Endodermal cell (in vitro differentiated cells): ENCODE measurements at regions not wholly inside any gene's neighbourhood (a gene's known extent, or its start where the extent isn't known, plus 50 kb on each side); places are given as distances from the start of the nearest gene placed in this dataset.
A peak's percentile ranks its signal among the peaks of the same experiment; 100 is the strongest.

Experiments used
- DNase-seq: peaks from one replicate; pipeline ENCODE4 v3.0.0-alpha.2; 2017
- H3K27ac ChIP-seq: 2 replicates; pipeline ENCODE4 v1.5.1; 2013; ENCODE audit warnings: mild to moderate bottlenecking, low read depth, low read length, moderate library complexity
- H3K27me3 ChIP-seq: 2 replicates; pipeline ENCODE4 v1.6.1; 2013; ENCODE audit warnings: mild to moderate bottlenecking, low read length, moderate library complexity; ENCODE audit not compliant: insufficient read depth, control insufficient read depth, poor library complexity, severe bottlenecking
- H3K36me3 ChIP-seq: 2 replicates; pipeline ENCODE4 v1.7.0; 2013; ENCODE audit warnings: mild to moderate bottlenecking, low read length, moderate library complexity; ENCODE audit not compliant: control insufficient read depth, insufficient read depth
- H3K4me1 ChIP-seq: one replicate; pipeline ENCODE4 v1.7.0; 2013; ENCODE audit warnings: low read length; ENCODE audit not compliant: control insufficient read depth, insufficient read depth
- H3K4me3 ChIP-seq: 2 replicates; pipeline ENCODE4 v1.5.1; 2013; ENCODE audit warnings: mild to moderate bottlenecking, low read length, moderate library complexity
- H3K9ac ChIP-seq: 2 replicates; pipeline ENCODE4 v1.6.1; 2013; ENCODE audit warnings: mild to moderate bottlenecking, low read length, moderate library complexity; ENCODE audit not compliant: poor library complexity, severe bottlenecking; ENCODE audit errors: extremely low read depth
- H3K9me3 ChIP-seq: 2 replicates; pipeline ENCODE4 v1.6.1; 2013; ENCODE audit warnings: mild to moderate bottlenecking, low read length, moderate library complexity; ENCODE audit not compliant: control insufficient read depth
- H3K27ac Mint-ChIP-seq: 2 replicates; pipeline ENCODE4 v1.8.0; 2020; ENCODE audit warnings: mixed read lengths
- H3K27me3 Mint-ChIP-seq: 2 replicates; pipeline ENCODE4 v1.8.0; 2021; ENCODE audit warnings: mild to moderate bottlenecking, mixed read lengths; ENCODE audit not compliant: insufficient read depth
- H3K36me3 Mint-ChIP-seq: 2 replicates; pipeline ENCODE4 v1.8.0; 2020; ENCODE audit warnings: low read depth, mixed read lengths
- H3K4me1 Mint-ChIP-seq: 2 replicates; pipeline ENCODE4 v1.8.0; 2020; ENCODE audit warnings: mixed read lengths
- H3K4me3 Mint-ChIP-seq: 2 replicates; pipeline ENCODE4 v1.8.0; 2020; ENCODE audit warnings: mild to moderate bottlenecking, moderate library complexity, mixed read lengths
- H3K9me3 Mint-ChIP-seq: 2 replicates; pipeline ENCODE4 v1.8.0; 2020; ENCODE audit warnings: mild to moderate bottlenecking, mixed read lengths
- WGBS, 2 experiments: methylation state at CpG; one replicate each; pipeline versions ENCODE4 v1.1.5 to v1.1.7; 2013; ENCODE audit warnings: missing lambda C conversion rate in 2 of 2, mixed read lengths in 1 of 2; ENCODE audit not compliant: insufficient coverage in 1 of 2, insufficient read length in 1 of 2; 5-methylcytosine and 5-hydroxymethylcytosine counted together
- TF ChIP-seq, protein P1 (sequence below): fragments of 200-600 bp; sonication (generic); conservative IDR thresholded peaks from 2 replicates; pipeline ENCODE4 v1.5.0; 2021; ENCODE audit warnings: antibody characterized with exemption, mild to moderate bottlenecking

DNA sequence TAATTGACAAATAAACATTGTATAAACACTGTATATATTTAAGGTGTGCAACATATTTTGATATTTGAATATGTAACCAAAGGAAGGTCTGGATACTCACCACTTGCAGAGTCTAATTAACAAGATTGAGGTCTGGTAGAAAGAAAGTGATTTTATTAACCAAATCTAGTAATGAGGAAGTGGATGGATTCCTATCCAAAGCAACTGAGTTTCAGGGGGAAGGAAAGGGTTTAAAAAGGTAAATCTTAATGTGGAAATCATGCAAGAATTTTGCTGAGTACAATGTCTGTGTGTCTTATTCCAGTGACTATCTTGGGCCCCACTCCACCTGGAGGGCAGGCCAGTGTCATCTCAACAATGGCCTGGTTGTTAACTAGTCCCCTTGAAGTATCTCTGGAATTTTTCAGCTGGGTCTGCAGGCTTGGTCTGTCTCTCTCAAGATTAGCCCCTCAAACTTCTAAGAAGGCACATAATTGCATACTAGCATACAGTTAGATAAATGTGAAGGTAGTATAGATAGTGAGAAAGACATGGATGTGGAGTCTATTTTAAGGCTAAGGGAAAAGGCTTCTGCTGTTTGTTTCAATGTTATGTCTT lies 262.7 kb upstream of the RGS18 start:
- Mint-ChIP-seq H3K36me3 (no peaks in the 10 kb centered on the region), H3K4me1 (peaks cover 7% of the 10 kb centered on the region), H3K4me3 (no peak overlapping the region), H3K9me3 (no peaks in the 10 kb centered on the region), H3K27me3 (no peaks in the 10 kb centered on the region), H3K27ac (peak overlapping the region; percentile 62)
- TF ChIP-seq, protein P1, sequence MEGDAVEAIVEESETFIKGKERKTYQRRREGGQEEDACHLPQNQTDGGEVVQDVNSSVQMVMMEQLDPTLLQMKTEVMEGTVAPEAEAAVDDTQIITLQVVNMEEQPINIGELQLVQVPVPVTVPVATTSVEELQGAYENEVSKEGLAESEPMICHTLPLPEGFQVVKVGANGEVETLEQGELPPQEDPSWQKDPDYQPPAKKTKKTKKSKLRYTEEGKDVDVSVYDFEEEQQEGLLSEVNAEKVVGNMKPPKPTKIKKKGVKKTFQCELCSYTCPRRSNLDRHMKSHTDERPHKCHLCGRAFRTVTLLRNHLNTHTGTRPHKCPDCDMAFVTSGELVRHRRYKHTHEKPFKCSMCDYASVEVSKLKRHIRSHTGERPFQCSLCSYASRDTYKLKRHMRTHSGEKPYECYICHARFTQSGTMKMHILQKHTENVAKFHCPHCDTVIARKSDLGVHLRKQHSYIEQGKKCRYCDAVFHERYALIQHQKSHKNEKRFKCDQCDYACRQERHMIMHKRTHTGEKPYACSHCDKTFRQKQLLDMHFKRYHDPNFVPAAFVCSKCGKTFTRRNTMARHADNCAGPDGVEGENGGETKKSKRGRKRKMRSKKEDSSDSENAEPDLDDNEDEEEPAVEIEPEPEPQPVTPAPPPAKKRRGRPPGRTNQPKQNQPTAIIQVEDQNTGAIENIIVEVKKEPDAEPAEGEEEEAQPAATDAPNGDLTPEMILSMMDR: no peak
- Histone ChIP-seq H3K4me1 (no peaks in the 10 kb centered on the region), H3K27me3 (no peaks in the 10 kb centered on the region), H3K9ac (no peak overlapping the region), H3K27ac (no peak overlapping the region), H3K9me3 (no peaks in the 10 kb centered on the region), H3K36me3 (no peaks in the 10 kb centered on the region), H3K4me3 (no peak overlapping the region)
- no peak for DNase-seq

DNA sequence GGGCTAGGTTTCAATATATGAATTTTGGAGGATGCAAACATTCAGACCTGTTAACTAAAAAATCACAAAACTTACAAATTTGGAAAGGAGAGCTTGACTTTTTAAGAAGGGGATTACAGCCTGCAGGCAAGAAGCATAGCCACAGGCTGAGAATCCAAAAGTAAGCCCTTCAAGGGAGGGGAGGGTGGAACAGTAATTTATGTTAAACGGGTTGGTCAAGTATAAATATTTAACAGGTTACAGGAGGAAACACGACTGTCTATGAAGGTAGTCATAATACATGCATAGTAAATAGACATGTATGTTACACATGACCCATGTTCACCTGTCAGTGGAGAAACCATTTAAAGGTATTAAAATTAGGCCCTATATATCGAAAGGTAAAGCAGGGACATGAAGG lies 261.1 kb upstream of the RGS18 start:
- no peaks in the 10 kb centered on the region for H3K36me3 ChIP-seq
- H3K4me1 ChIP-seq: no peaks in the 10 kb centered on the region
- 90 to 100% methylated on average over 1 to 3 of the region's 3 CpGs for WGBS, 2 experiments
- Mint-ChIP-seq H3K27me3 (no peaks in the 10 kb centered on the region), H3K36me3 (no peaks in the 10 kb centered on the region), H3K9me3 (no peaks in the 10 kb centered on the region), H3K27ac (no peak overlapping the region), H3K4me1 (peaks cover 7% of the 10 kb centered on the region), H3K4me3 (no peak overlapping the region)
- no peak overlapping the region for H3K27ac ChIP-seq
- H3K9me3 ChIP-seq: no peaks in the 10 kb centered on the region
- no peaks in the 10 kb centered on the region for H3K27me3 ChIP-seq
- DNase-seq: no peak
- TF ChIP-seq, protein P1: no peak
- no peak overlapping the region for H3K9ac ChIP-seq
- no peak overlapping the region for H3K4me3 ChIP-seq

DNA sequence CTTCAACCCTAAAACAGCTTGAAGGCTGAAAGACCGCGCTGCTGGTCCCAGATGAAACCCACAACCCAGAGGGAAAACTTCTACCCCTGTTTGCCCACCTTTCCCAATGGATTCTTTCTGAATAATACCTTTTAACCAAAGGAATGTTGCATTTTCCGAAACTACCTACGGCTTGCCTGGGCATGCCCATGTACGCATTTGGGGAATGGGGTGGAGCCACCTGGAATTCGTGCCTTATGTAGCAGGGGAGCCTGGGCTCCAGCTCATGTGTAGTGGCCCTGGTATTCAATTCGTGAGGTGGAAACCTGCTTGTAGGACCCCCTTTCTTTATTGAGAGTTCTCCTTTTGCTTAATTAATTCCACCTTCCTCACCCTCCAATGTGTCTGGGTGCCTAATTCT lies 256.6 kb upstream of the RGS18 start:
- DNase-seq: no peak
- H3K9me3 ChIP-seq: no peaks in the 10 kb centered on the region
- Mint-ChIP-seq H3K36me3 (no peaks in the 10 kb centered on the region), H3K9me3 (no peaks in the 10 kb centered on the region), H3K27ac (no peak overlapping the region), H3K4me3 (no peak overlapping the region), H3K4me1 (no peaks in the 10 kb centered on the region), H3K27me3 (no peaks in the 10 kb centered on the region)
- TF ChIP-seq, protein P1: no peak
- no peak overlapping the region for H3K27ac ChIP-seq
- no peaks in the 10 kb centered on the region for H3K27me3 ChIP-seq
- H3K9ac ChIP-seq: no peak overlapping the region
- 78 to 85% methylated on average over 4 to 7 of the region's 7 CpGs for WGBS, 2 experiments
- H3K4me1 ChIP-seq: no peaks in the 10 kb centered on the region
- no peaks in the 10 kb centered on the region for H3K36me3 ChIP-seq
- no peak overlapping the region for H3K4me3 ChIP-seq
